HG03045 (cell line): ENCODE measurements at regions not wholly inside any gene's neighbourhood (a gene's known extent, or its start where the extent isn't known, plus 50 kb on each side); places are given as distances from the start of the nearest gene placed in this dataset.
"Not testable (repeated sequence)": the region's sequence is repeated elsewhere in the genome, so short reads cannot be mapped to it uniquely, and the experiment has no call there.

Experiments used
- ATAC-seq: cut with Tn5 transposase; IDR thresholded peaks from one replicate; pipeline ENCODE4 v1.9.1; 2021; ENCODE audit warnings: mild to moderate bottlenecking, moderate library complexity; ENCODE audit not compliant: unreplicated experiment

DNA sequence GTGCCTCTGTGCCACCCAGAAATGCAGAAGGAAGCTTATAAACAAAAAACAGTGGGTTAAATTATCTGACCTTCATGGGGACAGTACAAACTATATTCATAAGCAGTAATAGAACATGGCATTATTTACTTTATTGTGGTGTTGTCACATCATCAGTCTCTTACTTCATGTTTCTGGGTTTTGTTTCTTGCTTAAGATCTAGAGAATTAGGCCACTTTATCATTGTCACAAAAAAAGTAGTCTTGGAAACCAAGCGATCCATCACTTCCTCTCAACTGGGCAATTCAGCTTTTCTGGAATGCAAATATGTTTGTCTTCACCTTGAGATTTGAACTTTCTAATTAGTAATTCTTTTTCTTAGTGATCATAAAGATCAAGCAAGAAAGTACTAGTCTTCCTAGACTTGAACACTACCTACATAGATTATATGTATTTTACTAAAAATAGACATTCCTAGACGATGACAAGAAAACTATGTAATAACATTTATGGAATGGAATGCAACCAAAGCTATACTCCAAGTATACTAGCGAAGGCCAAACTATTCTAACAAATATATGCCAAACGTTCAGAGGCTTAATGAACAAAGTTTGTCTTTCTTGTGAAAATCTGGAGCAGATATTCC is 363.4 kb downstream of the DAD1 start:
- no peak for ATAC-seq

DNA sequence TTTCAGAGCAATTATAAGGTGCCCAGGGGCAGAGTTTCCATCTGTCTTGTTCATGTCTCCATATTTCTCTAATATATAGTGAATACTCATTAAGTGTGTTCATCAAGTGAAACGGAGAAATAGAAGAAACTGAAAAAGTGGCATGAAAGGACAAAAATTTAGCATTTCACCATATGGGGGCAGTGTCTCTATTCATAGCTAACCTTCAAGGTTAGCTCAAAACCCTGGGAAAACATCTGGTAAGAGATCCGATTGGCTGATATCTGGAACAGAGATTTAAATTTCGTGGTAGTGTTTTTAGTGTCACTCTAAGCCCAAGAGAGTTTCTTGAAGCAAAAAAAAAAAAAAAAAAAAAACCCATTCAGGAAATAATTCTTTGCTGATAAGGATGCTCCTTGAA is 367.5 kb downstream of the DAD1 start:
- ATAC-seq = no peak

DNA sequence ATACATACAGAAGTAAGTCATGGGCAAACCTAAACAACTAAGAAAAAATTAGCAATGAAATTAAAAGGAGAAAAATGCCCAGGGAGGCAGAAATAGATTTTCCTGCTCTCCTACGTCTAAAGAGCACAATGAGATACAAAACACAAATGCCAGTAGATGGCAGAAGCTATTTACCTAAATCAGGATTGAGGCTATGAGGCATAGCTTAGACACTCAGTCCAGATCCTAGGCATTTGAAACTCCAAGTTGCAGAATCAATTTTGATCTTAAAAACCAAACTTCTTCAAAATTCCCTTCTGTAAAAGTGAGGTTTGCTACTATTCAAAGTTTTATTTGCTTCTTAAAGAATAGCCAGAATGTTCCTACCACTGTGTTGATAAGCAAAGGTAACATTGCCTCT is 368.6 kb downstream of the DAD1 start:
- no peak for ATAC-seq

DNA sequence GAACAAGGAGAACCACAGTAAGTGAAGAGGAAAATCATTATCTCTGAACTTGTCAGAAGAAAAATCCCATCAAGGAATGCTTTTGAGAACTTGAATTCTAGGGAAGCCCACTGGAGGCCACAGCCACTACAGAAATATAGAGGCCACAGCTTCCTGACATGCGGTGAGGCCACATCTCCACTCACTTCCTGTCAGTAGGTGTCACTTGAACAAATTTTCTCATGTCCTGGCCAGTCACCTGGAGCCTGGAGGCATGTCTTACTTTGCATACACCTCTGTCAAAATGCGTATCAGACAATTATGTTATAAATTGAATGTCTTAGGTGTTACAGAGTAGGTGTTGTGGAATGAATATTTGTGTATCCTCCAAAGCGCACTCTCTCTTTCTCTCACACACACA is 370.3 kb downstream of the DAD1 start:
- no peak for ATAC-seq

DNA sequence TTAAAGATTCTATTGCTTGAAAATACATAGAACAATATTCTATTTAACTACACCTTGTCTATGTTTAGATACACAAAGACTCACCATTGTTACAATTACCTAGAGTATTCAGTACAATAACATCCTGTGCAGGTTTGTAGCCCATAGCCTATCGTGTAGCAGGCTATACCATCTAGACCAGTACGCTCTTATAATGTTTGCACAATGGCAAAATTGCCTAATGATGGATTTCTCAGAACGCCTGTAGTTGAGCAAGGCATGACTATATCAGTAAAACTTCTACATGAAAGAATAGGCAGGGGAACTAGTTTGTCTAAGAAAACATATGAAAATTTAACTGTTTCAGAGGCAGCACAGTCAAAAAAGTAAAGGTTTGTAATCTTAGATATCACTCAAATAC is 375.9 kb downstream of the DAD1 start:
- no peak for ATAC-seq

DNA sequence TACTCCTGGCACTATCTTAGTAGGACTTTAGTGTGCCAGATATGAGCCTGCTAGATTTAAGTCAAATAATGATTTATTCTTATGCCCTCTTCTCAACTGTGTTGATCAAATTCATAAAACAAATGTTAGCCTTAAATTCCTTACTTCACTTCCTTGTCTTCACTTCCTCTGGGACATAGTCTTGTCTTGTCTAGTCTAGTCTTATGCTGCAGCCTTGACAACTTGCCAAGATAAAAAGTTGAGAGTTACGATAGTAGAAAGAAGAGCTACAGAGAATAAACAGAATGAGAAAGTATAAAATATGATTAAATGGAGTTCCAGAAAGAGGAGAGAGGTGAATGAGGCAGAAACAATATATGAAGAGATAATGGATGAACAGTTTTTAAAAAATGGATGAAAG is 378.1 kb downstream of the DAD1 start:
- ATAC-seq = no peak

DNA sequence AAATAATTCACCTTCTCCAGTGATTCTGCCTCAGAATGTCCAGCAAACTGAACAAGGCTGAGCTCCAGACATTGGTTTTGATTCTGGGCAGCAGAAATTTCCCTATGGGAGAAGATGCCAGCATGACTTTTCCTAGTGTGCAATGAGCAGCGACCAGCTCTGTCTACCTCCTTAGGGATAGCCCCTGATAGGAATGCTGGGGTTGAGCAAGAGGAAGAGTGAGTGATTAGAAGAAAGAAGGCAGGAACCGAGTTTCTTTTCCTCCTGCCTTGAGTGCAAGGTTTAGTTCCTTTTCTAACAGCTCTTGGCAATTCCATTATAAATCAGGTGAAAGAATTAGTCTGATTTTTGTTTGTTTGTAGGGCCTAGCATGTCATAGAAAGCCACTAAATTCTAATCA is 379.0 kb downstream of the DAD1 start:
- no peak for ATAC-seq

DNA sequence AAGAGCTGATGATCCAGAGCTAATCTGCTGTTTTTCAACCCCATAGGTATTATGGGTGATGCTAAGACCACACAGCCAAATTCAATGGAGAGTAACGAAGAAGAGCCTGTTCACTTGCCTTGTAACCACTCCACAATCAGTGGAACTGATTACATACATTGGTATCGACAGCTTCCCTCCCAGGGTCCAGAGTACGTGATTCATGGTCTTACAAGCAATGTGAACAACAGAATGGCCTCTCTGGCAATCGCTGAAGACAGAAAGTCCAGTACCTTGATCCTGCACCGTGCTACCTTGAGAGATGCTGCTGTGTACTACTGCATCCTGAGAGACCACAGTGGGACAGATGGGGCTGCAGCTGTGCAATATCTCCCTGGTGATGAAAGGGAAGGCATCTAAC is 386.0 kb downstream of the DAD1 start:
- ATAC-seq = no peak

DNA sequence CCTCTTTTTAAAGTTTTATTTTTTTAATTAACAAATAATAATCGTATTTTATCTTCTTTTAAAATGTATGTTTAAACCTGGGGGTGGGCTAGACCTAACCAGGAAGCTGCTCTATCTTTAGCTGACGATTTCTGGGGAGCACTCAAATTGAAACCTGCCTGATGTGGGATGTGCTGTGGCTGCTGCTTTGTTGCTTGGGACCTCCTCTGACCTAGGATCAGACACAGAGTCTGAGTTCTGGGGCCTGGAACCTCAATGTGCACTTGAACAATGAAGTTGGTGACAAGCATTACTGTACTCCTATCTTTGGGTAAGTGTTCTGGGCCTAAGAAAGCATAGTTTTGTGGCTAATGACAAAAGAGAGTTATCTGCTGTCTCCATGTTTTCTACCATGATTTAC is 386.7 kb downstream of the DAD1 start:
- no peak for ATAC-seq

DNA sequence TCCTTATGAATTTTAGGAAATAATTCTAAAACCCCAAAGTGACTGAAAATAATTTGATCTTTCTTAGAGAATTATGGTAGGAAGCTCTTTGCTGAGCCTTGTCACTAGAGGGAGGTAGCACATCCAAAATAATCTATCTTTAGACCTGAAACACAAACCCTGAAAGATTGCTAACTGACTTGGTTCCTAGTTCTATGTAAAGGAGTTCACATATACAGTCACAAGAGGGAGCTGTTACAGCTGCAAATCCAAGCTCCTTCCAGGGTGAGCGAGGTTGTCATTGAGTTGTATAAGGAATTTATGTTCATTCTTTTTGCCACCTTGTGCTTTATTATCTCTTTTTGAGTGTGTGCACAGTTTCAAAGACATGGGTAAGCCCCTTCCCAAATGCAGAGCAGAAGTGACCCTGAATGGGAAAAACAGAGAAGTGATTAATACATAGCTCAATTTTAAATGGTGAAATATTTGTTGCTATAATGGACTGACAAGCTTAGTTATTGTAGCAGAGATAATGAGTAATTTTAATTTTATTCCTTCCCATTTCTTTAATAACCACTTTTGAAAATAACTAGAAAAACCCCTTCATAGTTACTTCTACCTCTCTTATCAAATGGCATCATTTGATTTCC is 387.9 kb downstream of the DAD1 start:
- ATAC-seq = no peak

DNA sequence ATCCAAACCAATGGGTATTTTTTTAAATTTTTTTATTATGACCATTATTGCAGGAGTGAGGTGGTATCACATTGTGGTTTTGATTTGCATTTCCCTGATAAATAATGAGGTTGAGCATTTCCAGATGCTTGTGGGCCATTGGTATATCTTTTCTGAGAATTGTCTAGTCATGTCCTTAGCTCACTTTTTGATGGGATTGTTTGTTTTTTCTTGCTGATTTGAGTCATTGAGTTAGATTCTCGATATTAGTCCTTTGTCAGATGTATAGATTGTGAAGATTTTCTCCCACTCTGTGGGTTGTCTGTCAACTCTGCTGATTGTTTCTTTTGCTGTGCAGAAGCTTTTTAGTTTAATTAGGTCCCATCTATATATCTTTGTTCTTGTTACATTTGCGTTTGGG is 388.9 kb downstream of the DAD1 start:
- ATAC-seq = not testable (repeated sequence)

DNA sequence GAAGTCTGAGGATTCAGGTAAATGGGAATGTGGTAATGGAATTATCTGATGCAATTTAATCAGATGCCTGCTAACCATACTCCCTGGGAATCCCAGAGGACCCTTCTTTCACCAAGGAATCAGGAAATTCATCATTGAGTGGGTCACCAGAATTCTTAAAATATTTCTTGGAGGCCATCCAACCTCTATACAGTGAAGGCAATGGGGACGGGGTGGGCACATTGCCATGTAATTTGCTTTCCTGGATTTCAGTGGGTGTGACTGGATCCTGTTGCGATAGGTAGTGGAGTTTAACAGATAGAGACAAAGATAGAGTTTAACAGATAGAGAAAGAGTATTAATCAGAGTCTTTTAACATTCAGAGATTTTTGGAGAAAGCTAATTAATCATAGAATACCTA is 394.4 kb downstream of the DAD1 start:
- ATAC-seq = no peak

DNA sequence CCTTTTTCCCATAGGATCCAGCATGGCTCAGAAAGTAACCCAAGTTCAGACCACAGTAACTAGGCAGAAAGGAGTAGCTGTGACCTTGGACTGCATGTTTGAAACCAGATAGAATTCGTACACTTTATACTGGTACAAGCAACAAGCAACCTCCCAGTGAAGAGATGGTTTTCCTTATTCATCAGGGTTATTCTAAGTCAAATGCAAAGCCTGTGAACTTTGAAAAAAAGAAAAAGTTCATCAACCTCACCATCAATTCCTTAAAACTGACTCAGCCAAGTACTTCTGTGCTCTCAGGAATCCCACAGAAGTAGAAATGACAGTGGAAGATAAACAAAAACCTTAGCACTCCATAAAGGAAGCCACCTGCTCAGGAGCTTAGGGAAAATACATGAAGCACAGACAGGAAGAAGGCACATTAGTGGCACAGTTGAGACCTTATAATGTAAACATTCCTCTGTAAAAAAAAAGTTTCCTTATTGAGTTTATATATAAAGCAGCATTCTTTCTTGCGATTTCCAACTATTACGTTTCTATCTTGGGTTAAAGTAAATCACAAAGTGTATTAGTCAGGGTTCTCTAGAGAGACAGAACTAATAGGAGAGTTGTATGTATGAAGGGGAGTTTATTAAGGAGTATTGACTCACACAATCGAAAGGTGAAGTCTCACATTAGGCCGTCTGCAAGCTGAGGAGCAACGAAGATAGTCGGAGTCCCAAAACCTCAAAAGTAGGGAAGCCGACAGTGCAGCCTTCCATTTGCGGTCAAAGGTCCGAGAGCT is 398.4 kb downstream of the DAD1 start:
- no peak for ATAC-seq

DNA sequence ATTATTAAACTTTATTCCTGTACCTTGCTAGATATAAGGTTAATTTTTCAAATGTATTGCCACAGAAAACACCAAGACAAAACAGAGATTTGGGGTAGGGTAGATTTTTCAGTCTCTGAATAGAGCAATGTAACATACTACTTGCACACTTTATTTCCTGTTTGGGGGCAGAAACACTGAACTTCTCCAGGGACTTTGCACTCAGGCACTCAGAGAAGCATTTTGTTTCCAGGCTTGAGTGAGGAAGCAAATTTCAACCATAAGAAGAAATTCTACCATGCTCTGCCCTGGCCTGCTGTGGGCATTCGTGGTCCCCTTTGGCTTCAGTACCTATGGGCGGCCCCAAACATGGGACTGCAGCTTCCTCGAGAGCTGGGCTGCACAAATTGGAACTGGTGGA is 399.1 kb downstream of the DAD1 start:
- ATAC-seq = no peak

DNA sequence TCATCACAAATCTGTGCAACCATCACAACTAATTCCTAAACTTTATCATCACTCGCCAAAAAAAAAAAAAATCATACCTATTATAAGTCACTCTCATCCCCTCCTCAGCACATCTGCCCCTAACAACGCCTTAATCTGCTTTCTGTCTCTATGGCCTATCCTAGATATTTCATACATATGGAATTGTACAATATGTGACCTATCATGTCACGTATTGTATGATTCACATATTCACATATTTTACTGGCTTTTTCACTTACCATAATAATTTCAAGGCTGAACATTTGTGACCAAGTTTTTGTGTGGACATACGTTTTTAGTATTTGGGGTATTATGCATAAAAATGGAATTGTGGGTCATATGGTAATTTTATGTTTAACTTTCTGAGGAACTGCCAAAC is 400.7 kb downstream of the DAD1 start:
- no peak for ATAC-seq

DNA sequence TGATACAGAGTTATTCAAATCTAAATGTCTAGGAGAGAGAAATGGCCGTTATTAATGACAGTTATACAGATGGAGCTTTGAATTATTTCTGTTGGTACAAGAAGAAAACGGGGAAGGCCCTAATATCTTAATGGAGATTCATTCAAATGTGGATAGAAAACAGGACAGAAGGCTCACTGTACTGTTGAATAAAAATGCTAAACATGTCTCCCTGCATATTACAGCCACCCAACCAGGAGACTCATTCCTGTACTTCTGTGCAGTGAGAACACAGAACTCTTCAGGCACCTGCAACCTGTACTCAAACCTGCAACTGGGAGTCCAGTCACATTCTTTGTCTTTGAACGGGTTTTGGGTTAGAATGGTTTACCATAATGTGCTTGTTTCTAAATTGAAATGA is 403.2 kb downstream of the DAD1 start:
- ATAC-seq = no peak

DNA sequence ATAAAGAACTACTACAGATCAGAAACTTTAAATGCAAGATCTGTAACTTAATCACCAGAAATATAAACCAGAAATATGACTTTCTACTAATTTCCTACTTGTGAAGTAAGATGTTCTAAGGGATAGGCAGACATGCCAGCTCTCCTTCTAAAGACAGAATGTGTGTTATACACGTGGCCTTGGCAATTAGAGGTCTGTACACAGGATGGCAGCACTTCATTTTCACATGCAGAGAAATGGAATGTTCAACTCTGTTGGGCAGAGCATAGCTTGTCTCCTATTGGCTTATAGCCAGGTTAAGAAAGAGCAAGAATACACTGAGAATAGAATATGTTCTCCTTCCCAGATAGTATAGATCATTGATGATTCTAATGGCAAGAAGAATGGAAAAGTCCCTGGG is 403.8 kb downstream of the DAD1 start:
- ATAC-seq = no peak

DNA sequence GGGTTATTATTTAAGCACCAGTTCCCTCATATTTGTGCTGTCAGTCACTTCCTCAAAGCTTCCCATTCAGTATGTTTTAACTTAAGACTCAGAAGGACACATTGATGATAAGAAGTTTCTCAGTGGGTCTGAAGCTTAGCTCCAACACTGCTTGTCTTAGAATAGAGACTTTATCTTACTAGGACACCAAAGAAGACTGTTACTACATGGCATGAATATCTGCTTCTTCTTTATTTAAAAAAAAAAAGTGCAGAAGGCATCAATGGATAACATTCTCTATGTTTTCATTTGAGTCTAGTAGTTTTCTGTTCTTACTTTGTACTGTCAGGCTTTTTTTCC is 404.2 kb downstream of the DAD1 start:
- ATAC-seq = no peak

DNA sequence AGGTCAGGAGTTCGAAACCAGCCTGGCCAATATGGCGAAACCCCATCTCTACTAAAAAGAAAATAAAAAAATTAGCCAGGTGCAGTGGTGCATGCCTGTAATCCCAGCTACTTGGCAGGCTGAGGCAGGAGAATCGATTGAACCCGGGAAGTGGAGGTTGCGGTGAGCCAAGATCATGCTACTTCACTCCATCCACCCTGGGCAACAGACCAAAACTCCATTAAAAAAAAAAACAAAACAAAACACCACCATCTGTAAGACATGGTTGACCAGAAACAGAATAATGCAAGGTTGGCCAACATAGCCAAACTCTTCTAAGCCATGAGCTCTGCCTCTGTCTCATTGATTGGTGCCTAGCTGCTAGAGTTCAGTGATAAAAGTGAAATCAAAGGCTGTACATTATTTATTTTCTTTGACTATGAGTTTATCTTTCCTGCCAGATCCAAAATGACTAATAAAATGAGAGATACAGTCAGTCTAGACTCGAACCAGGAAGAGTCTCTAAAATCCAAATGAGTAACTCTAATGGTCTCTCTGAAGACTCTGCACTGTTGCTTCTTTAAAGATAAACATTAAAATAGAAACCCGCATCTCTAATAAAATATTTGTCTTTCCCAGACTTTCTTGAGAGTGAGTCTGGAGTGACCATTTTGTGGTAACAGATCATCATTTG is 404.7 kb downstream of the DAD1 start:
- no peak for ATAC-seq

DNA sequence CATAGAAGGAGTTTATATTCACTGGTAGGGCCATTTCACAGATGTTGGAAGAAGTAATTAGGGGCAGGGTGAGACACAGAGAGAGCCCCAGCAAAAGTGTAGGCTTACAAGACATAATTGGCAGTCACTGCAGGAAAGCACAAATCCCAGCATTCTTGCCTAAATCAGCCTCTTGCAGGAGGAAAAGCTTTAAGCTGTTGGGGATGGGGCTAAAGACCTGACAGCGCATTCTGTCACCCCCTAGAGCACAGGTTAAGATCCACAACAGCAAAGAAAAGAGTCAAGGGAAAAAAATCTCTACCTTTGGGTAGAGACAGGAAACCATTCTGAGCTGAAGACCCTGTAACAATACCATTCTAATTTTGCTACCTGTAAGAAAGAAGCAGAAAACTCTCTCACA is 409.0 kb downstream of the DAD1 start:
- ATAC-seq = no peak

DNA sequence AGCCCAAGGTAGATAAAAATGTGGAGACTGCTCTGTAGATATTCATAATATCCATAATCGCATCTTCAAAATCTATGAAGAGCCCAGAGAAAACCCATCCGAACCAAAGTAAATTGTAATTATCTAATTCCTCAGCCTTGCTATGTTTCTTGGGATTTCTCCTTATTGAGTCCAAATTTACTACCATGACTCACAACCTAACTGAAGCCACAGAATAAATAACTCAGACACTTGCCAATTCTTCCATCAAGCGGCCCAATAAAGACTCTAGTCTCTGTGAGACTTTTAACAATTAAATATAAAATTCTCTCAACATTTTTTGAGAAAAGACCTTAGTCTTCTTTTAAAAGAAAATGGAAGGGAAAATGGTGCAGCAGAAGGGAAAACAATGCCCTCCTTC is 409.8 kb downstream of the DAD1 start:
- ATAC-seq = no peak

DNA sequence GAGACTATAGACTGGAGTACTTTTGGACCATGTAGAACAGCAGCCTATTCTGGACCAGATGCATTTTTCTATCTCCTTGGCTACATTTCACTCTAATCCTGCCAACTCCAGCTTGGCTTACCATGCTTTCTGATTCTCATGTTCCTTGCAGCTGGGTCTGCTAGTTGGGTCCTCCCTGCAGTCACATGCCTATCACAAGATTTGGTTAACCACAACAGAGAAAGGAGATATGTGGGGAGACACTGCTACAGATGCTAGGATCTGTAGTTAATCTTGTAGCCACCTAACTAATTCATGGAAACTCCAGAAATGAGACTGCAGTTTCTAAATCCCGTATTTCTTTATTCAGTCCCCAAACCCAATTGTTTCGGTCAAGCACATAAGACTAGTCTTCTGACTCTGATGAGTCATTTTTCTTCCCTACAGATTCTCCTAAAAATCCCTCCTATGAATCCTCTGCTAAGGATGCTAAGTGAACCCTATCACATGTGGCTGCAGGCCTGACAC is 410.6 kb downstream of the DAD1 start:
- ATAC-seq = no peak
